H9 (cell line): ENCODE measurements at regions not wholly inside any gene's neighbourhood (a gene's known extent, or its start where the extent isn't known, plus 50 kb on each side); places are given as distances from the start of the nearest gene placed in this dataset.

ENCODE experiments used
- DNase-seq: peaks from one replicate; pipeline ENCODE4 v3.0.0-alpha.2; 2017
- H2AFZ ChIP-seq: one replicate; pipeline ENCODE4 v1.6.1; 2013; ENCODE audit warnings: mild to moderate bottlenecking, low read length, control low read depth, moderate library complexity
- H2AK5ac ChIP-seq: 2 replicates; pipeline ENCODE4 v1.6.1; 2013; ENCODE audit warnings: low read length, control low read depth, mixed read lengths; ENCODE audit not compliant: insufficient read length
- H2BK120ac ChIP-seq: one replicate; pipeline ENCODE4 v1.6.1; 2013; ENCODE audit warnings: low read depth, mild to moderate bottlenecking, low read length, control low read depth, inconsistent platforms; ENCODE audit not compliant: poor library complexity, severe bottlenecking
- H2BK12ac ChIP-seq: 2 replicates; pipeline ENCODE4 v1.6.1; 2013; ENCODE audit warnings: low read length, control low read depth, mixed read lengths, low read depth; ENCODE audit not compliant: insufficient read length
- H2BK15ac ChIP-seq: 2 replicates; pipeline ENCODE4 v1.6.1; 2013; ENCODE audit warnings: low read depth, low read length, control low read depth
- H2BK20ac ChIP-seq: one replicate; pipeline ENCODE4 v1.6.1; 2013; ENCODE audit warnings: low read depth, mild to moderate bottlenecking, low read length, control low read depth, inconsistent platforms; ENCODE audit not compliant: poor library complexity, severe bottlenecking
- H2BK5ac ChIP-seq: 2 replicates; pipeline ENCODE4 v1.6.1; 2013; ENCODE audit warnings: low read length, control low read depth, mixed read lengths; ENCODE audit not compliant: insufficient read length
- H3K14ac ChIP-seq: 2 replicates; pipeline ENCODE4 v1.6.1; 2013; ENCODE audit warnings: low read length, control low read depth; ENCODE audit not compliant: insufficient read depth
- H3K18ac ChIP-seq: 2 replicates; pipeline ENCODE4 v1.6.1; 2013; ENCODE audit warnings: low read depth, mild to moderate bottlenecking, mixed read lengths, low read length, control low read depth; ENCODE audit not compliant: insufficient read length
- H3K23ac ChIP-seq: 2 replicates; pipeline ENCODE4 v1.6.1; 2013; ENCODE audit warnings: low read length, control low read depth, mixed read lengths, low read depth; ENCODE audit not compliant: insufficient read length
- H3K23me2 ChIP-seq: 2 replicates; pipeline ENCODE4 v1.6.1; 2013; ENCODE audit warnings: low read depth, mild to moderate bottlenecking, mixed read lengths, low read length, control low read depth; ENCODE audit not compliant: insufficient read length, poor library complexity, severe bottlenecking
- H3K27ac ChIP-seq: 2 replicates; pipeline ENCODE4 v1.5.1; 2013; ENCODE audit warnings: low read length, control low read depth, mixed read lengths, low read depth; ENCODE audit not compliant: insufficient read length
- H3K27me3 ChIP-seq: 2 replicates; pipeline ENCODE4 v1.6.1; 2013; ENCODE audit warnings: low read length, control low read depth, inconsistent platforms; ENCODE audit not compliant: insufficient read depth
- H3K4ac ChIP-seq: 2 replicates; pipeline ENCODE4 v1.6.1; 2013; ENCODE audit warnings: low read depth, mild to moderate bottlenecking, control low read depth, inconsistent platforms, low read length, moderate library complexity
- H3K4me1 ChIP-seq: 2 replicates; pipeline ENCODE4 v1.6.1; 2013; ENCODE audit warnings: low read length, control low read depth, inconsistent platforms; ENCODE audit not compliant: insufficient read depth
- H3K4me2 ChIP-seq: 2 replicates; pipeline ENCODE4 v1.6.1; 2013; ENCODE audit warnings: low read length, control low read depth, mixed read lengths; ENCODE audit not compliant: insufficient read length, insufficient read depth
- H3K56ac ChIP-seq: 2 replicates; pipeline ENCODE4 v1.6.1; 2013; ENCODE audit warnings: low read depth, mild to moderate bottlenecking, mixed read lengths, low read length, control low read depth; ENCODE audit not compliant: insufficient read length
- H3K79me1 ChIP-seq: 2 replicates; pipeline ENCODE4 v1.6.1; 2013; ENCODE audit warnings: low read depth, mild to moderate bottlenecking, moderate library complexity, low read length, control low read depth, inconsistent platforms; ENCODE audit not compliant: insufficient read depth, poor library complexity, severe bottlenecking
- H3K79me2 ChIP-seq: 2 replicates; pipeline ENCODE4 v1.6.1; 2013; ENCODE audit warnings: low read length, control low read depth, inconsistent platforms; ENCODE audit not compliant: insufficient read depth
- H3K9ac ChIP-seq: 2 replicates; pipeline ENCODE4 v1.6.1; 2013; ENCODE audit warnings: low read length, control low read depth, mixed read lengths; ENCODE audit not compliant: insufficient read length; ENCODE audit errors: extremely low read depth
- H3K9me3 ChIP-seq: one replicate; pipeline ENCODE4 v1.6.1; 2013; ENCODE audit warnings: low read depth, low read length, inconsistent platforms; ENCODE audit not compliant: control insufficient read depth
- H3T11ph ChIP-seq: one replicate; pipeline ENCODE4 v1.6.1; 2013; ENCODE audit warnings: mild to moderate bottlenecking, low read length, control low read depth, inconsistent platforms
- H4K20me1 ChIP-seq: one replicate; pipeline ENCODE4 v1.6.1; 2013; ENCODE audit not compliant: control insufficient read depth, insufficient read length, insufficient read depth
- H4K5ac ChIP-seq: 2 replicates; pipeline ENCODE4 v1.6.1; 2013; ENCODE audit warnings: low read depth, mild to moderate bottlenecking, mixed read lengths, low read length, control low read depth; ENCODE audit not compliant: insufficient read length
- H4K8ac ChIP-seq: replicated peaks from 2 replicates; pipeline ENCODE4 v1.6.1; 2013; ENCODE audit warnings: low read length, control low read depth, mixed read lengths, low read depth; ENCODE audit not compliant: insufficient read length
- H4K91ac ChIP-seq: 2 replicates; pipeline ENCODE4 v1.6.1; 2013; ENCODE audit warnings: low read depth, mild to moderate bottlenecking, moderate library complexity, mixed read lengths, low read length, control low read depth; ENCODE audit not compliant: insufficient read length
- H3K27ac Mint-ChIP-seq, 3 experiments: 2 replicates in 2 of 3; 3 replicates in 1 of 3; pipeline ENCODE4 v1.8.0; 2020 to 2021; ENCODE audit warnings: mixed read lengths in 3 of 3, mild to moderate bottlenecking in 1 of 3, moderate library complexity in 1 of 3
- H3K27me3 Mint-ChIP-seq: 2 replicates; pipeline ENCODE4 v1.8.0; 2021; ENCODE audit warnings: low read depth, mild to moderate bottlenecking, moderate library complexity, mixed read lengths
- H3K36me3 Mint-ChIP-seq, 3 experiments: 2 replicates in 2 of 3; 3 replicates in 1 of 3; pipeline ENCODE4 v1.8.0; 2020 to 2021; ENCODE audit warnings: low read depth in 3 of 3, mixed read lengths in 3 of 3; ENCODE audit not compliant: insufficient read depth in 1 of 3
- H3K4me1 Mint-ChIP-seq, 2 experiments: 2 replicates each; pipeline ENCODE4 v1.8.0; 2020; ENCODE audit warnings: mixed read lengths in 2 of 2
- H3K4me3 Mint-ChIP-seq, 2 experiments: 2 replicates in 1 of 2; 3 replicates in 1 of 2; pipeline ENCODE4 v1.8.0; 2020 to 2021; ENCODE audit warnings: mild to moderate bottlenecking in 2 of 2, mixed read lengths in 2 of 2, moderate library complexity in 1 of 2
- H3K9me3 Mint-ChIP-seq, 2 experiments: 2 replicates in 1 of 2; 3 replicates in 1 of 2; pipeline ENCODE4 v1.8.0; 2020; ENCODE audit warnings: mild to moderate bottlenecking in 2 of 2, mixed read lengths in 2 of 2, moderate library complexity in 1 of 2
- CTCF ChIP-seq: fragments of 200-600 bp; sonication (generic); conservative IDR thresholded peaks from 3 replicates; pipeline ENCODE4 v1.8.0; 2021; ENCODE audit warnings: antibody characterized with exemption, mild to moderate bottlenecking
- WGBS: extraction: QIAGEN DNeasy Blood & Tissue Kit; methylation state at CpG from one replicate; pipeline ENCODE4 v1.1.7; 2013; ENCODE audit warnings: missing lambda C conversion rate, low lambda C conversion rate, mixed read lengths; ENCODE audit not compliant: insufficient read length; ENCODE audit errors: extremely low coverage; 5-methylcytosine and 5-hydroxymethylcytosine counted together

GRCh38 chr2:207321514-207321913 is 155.8 kb upstream of the KLF7 start:
- Histone ChIP-seq H3T11ph (no peak overlapping the region), H4K91ac (no peak overlapping the region), H4K5ac (no peak overlapping the region), H3K4ac (no peak overlapping the region), H3K9ac (no peak overlapping the region), H2AK5ac (no peak overlapping the region), H3K4me1 (no peaks in the 10 kb centered on the region), H3K18ac (no peak overlapping the region), H2BK5ac (no peak overlapping the region), H2BK120ac (no peak overlapping the region), H2AFZ (no peak overlapping the region), H3K23me2 (no peaks in the 10 kb centered on the region), H3K14ac (no peak overlapping the region), H3K4me2 (no peak overlapping the region), H3K23ac (no peak overlapping the region), H3K79me2 (no peaks in the 10 kb centered on the region), H2BK15ac (no peak overlapping the region), H3K56ac (no peak overlapping the region), H2BK12ac (no peak overlapping the region), H3K27ac (no peak overlapping the region), H4K8ac (no peak overlapping the region), H3K9me3 (no peaks in the 10 kb centered on the region), H3K27me3 (no peaks in the 10 kb centered on the region), H4K20me1 (no peaks in the 10 kb centered on the region), H2BK20ac (no peak overlapping the region), H3K79me1 (no peaks in the 10 kb centered on the region)
- H3K4me1 Mint-ChIP-seq, result no peaks in the 10 kb centered on the region
- WGBS, result no CpG with 5 or more reads among the region's 1 CpG
- no peak for DNase-seq
- TF ChIP-seq CTCF, result no peak
- no peak overlapping the region for H3K4me3 Mint-ChIP-seq
- H3K27me3 Mint-ChIP-seq, result no peaks in the 10 kb centered on the region; the same call in 1 of the 2 replicates
- H3K36me3 Mint-ChIP-seq, result no peaks in the 10 kb centered on the region; a peak in 1 of 7 replicates
- H3K9me3 Mint-ChIP-seq, result no peaks in the 10 kb centered on the region; a peak in 1 of 5 replicates
- H3K27ac Mint-ChIP-seq, result no peak overlapping the region
